Thyroid gland (tissue), 4 donors: ENCODE measurements at regions not wholly inside any gene's neighbourhood (a gene's known extent, or its start where the extent isn't known, plus 50 kb on each side); places are given as distances from the start of the nearest gene placed in this dataset.

Source experiments
- DNase-seq, 2 donors: peaks; one replicate each; pipeline ENCODE4 v3.0.0-alpha.2; 2019
- H3K27ac ChIP-seq, 3 donors: fragments of 200-600 bp; sonication (generic); 1 replicate in 2 of 3; 2 replicates in 1 of 3; pipeline ENCODE4 v1.5.1; 2016 to 2019; ENCODE audit warnings: mild to moderate bottlenecking in 1 of 3, moderate library complexity in 1 of 3
- H3K27me3 ChIP-seq: fragments of 200-600 bp; sonication (generic); one replicate; pipeline ENCODE4 v1.5.1; 2019
- H3K36me3 ChIP-seq, 2 donors: fragments of 200-600 bp; sonication (generic); one replicate each; pipeline ENCODE4 v1.5.1; 2016 to 2019
- H3K4me1 ChIP-seq, 2 donors: fragments of 200-600 bp; sonication (generic); one replicate each; pipeline ENCODE4 v1.5.1; 2017 to 2019
- H3K4me3 ChIP-seq, 3 donors: fragments of 200-600 bp; sonication (generic); replicated peaks in 1 of 3; 1 replicate in 2 of 3; 2 replicates in 1 of 3; pipeline ENCODE4 v1.5.1; 2016; ENCODE audit warnings: mild to moderate bottlenecking in 1 of 3
- H3K9me3 ChIP-seq: fragments of 200-600 bp; sonication (generic); one replicate; pipeline ENCODE4 v1.5.1; 2017
- CTCF ChIP-seq, 6 experiments: fragments of 200-600 bp in 3 of 6; fragments of 450-650 bp in 3 of 6; sonication (generic) in 3 of 6; IDR thresholded peaks; one replicate each; pipeline ENCODE4 v1.5.1; 2016 to 2019; ENCODE audit warnings: antibody characterized with exemption in 6 of 6, mild to moderate bottlenecking in 2 of 6, inconsistent platforms in 1 of 6, moderate library complexity in 1 of 6
- POLR2A ChIP-seq, 2 donors: fragments of 450-650 bp; IDR thresholded peaks; one replicate each; pipeline ENCODE4 v1.6.1; 2017; ENCODE audit warnings: antibody characterized with exemption in 2 of 2, mild to moderate bottlenecking in 2 of 2, moderate library complexity in 1 of 2
- WGBS, 2 donors: methylation state at CpG; one replicate each; pipeline ENCODE4 v1.1.5; 2017; 5-methylcytosine and 5-hydroxymethylcytosine counted together
- intact Hi-C: fragments of 100-400 bp; cut with DNase I; formaldehyde crosslinking; loops from one replicate; pipeline ENCODE4 v1.15.1; 2023

GRCh38 chr10:125264757-125265578 lies 104.6 kb upstream of the CTBP2 start:
- H3K4me3 ChIP-seq = no peak overlapping the region
- no peak for DNase-seq
- WGBS, 2 donors = 76 to 78% methylated on average over 13 of the region's 13 CpGs
- no peaks in the 10 kb centered on the region for H3K27me3 ChIP-seq
- H3K4me1 ChIP-seq = no peaks in the 10 kb centered on the region
- no peak overlapping the region for H3K27ac ChIP-seq
- no peak for TF ChIP-seq POLR2A (IDR thresholded peaks at IDR 0.05)
- TF ChIP-seq CTCF (IDR thresholded peaks at IDR 0.05) = no peak
- no peaks in the 10 kb centered on the region for H3K36me3 ChIP-seq
- H3K9me3 ChIP-seq = no peaks in the 10 kb centered on the region
- intact Hi-C loops = no loop called here

- Histone ChIP-seq H3K27me3 (no peaks in the 10 kb centered on the region), H3K4me1 (no peaks in the 10 kb centered on the region), H3K27ac (no peak overlapping the region), H3K36me3 (no peaks in the 10 kb centered on the region), H3K4me3 (no peak overlapping the region), H3K9me3 (no peaks in the 10 kb centered on the region)
- 100% methylated on average over 1 of the region's 1 CpG; no CpG with 5 or more reads in 1 of the 2 donors for WGBS, 2 donors
- intact Hi-C loops = no loop called here
- no peak for DNase-seq
- no peak for TF ChIP-seq POLR2A (IDR thresholded peaks at IDR 0.05)
- TF ChIP-seq CTCF (IDR thresholded peaks at IDR 0.05) = no peak
Observed at GRCh38 chr10:125264091-125264490, 103.7 kb upstream of the CTBP2 start.

- intact Hi-C loops = no loop called here
- WGBS, 2 donors = 79 to 81% methylated on average over 7 of the region's 7 CpGs
- Histone ChIP-seq H3K36me3 (no peaks in the 10 kb centered on the region), H3K27me3 (no peaks in the 10 kb centered on the region), H3K4me1 (no peaks in the 10 kb centered on the region), H3K27ac (no peak overlapping the region), H3K9me3 (no peaks in the 10 kb centered on the region), H3K4me3 (no peak overlapping the region)
- DNase-seq = no peak
- TF ChIP-seq POLR2A (IDR thresholded peaks at IDR 0.05) = no peak
- TF ChIP-seq CTCF (IDR thresholded peaks at IDR 0.05) = no peak
Observed at GRCh38 chr10:125263551-125263950, 103.2 kb upstream of the CTBP2 start.

- Histone ChIP-seq H3K36me3 (no peaks in the 10 kb centered on the region), H3K27me3 (no peaks in the 10 kb centered on the region), H3K4me3 (no peak overlapping the region), H3K9me3 (no peaks in the 10 kb centered on the region), H3K4me1 (no peaks in the 10 kb centered on the region), H3K27ac (no peak overlapping the region)
- TF ChIP-seq CTCF (IDR thresholded peaks at IDR 0.05) = no peak
- no peak for TF ChIP-seq POLR2A (IDR thresholded peaks at IDR 0.05)
- 83% methylated on average over 6 of the region's 6 CpGs for WGBS, 2 donors
- no peak for DNase-seq
- intact Hi-C loops = no loop called here
Observed at GRCh38 chr10:125262920-125263319, 102.6 kb upstream of the CTBP2 start.

- Histone ChIP-seq H3K9me3 (no peaks in the 10 kb centered on the region), H3K4me1 (no peaks in the 10 kb centered on the region), H3K27ac (no peak overlapping the region), H3K36me3 (no peaks in the 10 kb centered on the region), H3K4me3 (no peak overlapping the region), H3K27me3 (no peaks in the 10 kb centered on the region)
- TF ChIP-seq CTCF (IDR thresholded peaks at IDR 0.05) (no peak), POLR2A (IDR thresholded peaks at IDR 0.05) (no peak)
- 83 to 87% methylated on average over 6 of the region's 6 CpGs for WGBS, 2 donors
- no peak for DNase-seq
- intact Hi-C loops = no loop called here
Observed at GRCh38 chr10:125262409-125262808, 102.0 kb upstream of the CTBP2 start.
